ENCODE measurements at regions not wholly inside any gene's neighbourhood (a gene's known extent, or its start where the extent isn't known, plus 50 kb on each side); places are given as distances from the start of the nearest gene placed in this dataset.
"Not testable (repeated sequence)": the region's sequence is repeated elsewhere in the genome, so short reads cannot be mapped to it uniquely, and the experiment has no call there.

- no peak overlapping the region for H2AFZ ChIP-seq (ENCODE audit: low read length)
- peaks cover 3% of the 10 kb centered on the region for H3K23me2 ChIP-seq (ENCODE audit: insufficient read length, low read depth, low read length, poor library complexity, severe bottlenecking)
- no peak for TF ChIP-seq CTCF (conservative IDR thresholded peaks at IDR 0.05)
- H3K79me1 ChIP-seq (ENCODE audit: insufficient read depth, low read depth, low read length, poor library complexity, severe bottlenecking) = no peaks in the 10 kb centered on the region
- H4K20me1 ChIP-seq (ENCODE audit: control insufficient read depth, insufficient read depth, insufficient read length) = no peaks in the 10 kb centered on the region
- no peaks in the 10 kb centered on the region for H3K27me3 ChIP-seq (ENCODE audit: insufficient read depth, low read length)
- H3K56ac ChIP-seq (ENCODE audit: insufficient read length, low read depth, low read length) = no peak overlapping the region
- no peaks in the 10 kb centered on the region for H3K79me2 ChIP-seq (ENCODE audit: insufficient read depth, low read length)
- H3K9ac ChIP-seq (ENCODE audit: extremely low read depth, insufficient read length, low read length) = no peak overlapping the region
- H2BK20ac ChIP-seq (ENCODE audit: low read depth, low read length, poor library complexity, severe bottlenecking) = no peak overlapping the region
- WGBS (ENCODE audit: extremely low coverage, insufficient read length, low lambda C conversion rate) = no CpG with 5 or more reads among the region's 29 CpGs
- H3K18ac ChIP-seq (ENCODE audit: insufficient read length, low read depth, low read length) = no peak overlapping the region
- H3K27me3 Mint-ChIP-seq (ENCODE audit: low read depth) = no peaks in the 10 kb centered on the region
- no peak overlapping the region for H4K91ac ChIP-seq (ENCODE audit: insufficient read length, low read depth, low read length)
- H3K23ac ChIP-seq (ENCODE audit: insufficient read length, low read depth, low read length) = no peak overlapping the region
- H3K4me2 ChIP-seq (ENCODE audit: insufficient read depth, insufficient read length, low read length) = no peak overlapping the region
- no peak overlapping the region for H3K14ac ChIP-seq (ENCODE audit: insufficient read depth, low read length)
- H3K4me1 Mint-ChIP-seq = peaks cover 21 to 22% of the 10 kb centered on the region in 2 experiments
- no peaks in the 10 kb centered on the region; the same call in 1 of the 2 replicates for H3K4me1 ChIP-seq (ENCODE audit: insufficient read depth, low read length)
- no peak overlapping the region for H3K27ac ChIP-seq (ENCODE audit: insufficient read length, low read depth, low read length)
- H3K4ac ChIP-seq (ENCODE audit: low read depth, low read length) = no peak overlapping the region
- no peak overlapping the region for H3K27ac Mint-ChIP-seq
- H2BK12ac ChIP-seq (ENCODE audit: insufficient read length, low read depth, low read length) = no peak overlapping the region
- H2BK120ac ChIP-seq (ENCODE audit: low read depth, low read length, poor library complexity, severe bottlenecking) = no peak overlapping the region
- H3K4me3 Mint-ChIP-seq = no peak overlapping the region
- peaks cover 10 to 19% (median 11%) of the 10 kb centered on the region in 3 experiments for H3K36me3 Mint-ChIP-seq (ENCODE audit: insufficient read depth in 1 of 3, low read depth in 3 of 3)
- no peak overlapping the region for H2AK5ac ChIP-seq (ENCODE audit: insufficient read length, low read length)
- peaks cover 14 to 17% of the 10 kb centered on the region in 2 experiments; a peak in 4 of 5 replicates for H3K9me3 Mint-ChIP-seq
- no peak overlapping the region for H3T11ph ChIP-seq (ENCODE audit: low read length)
- H2BK15ac ChIP-seq (ENCODE audit: low read depth, low read length) = no peak overlapping the region
- no peaks in the 10 kb centered on the region for H3K9me3 ChIP-seq (ENCODE audit: control insufficient read depth, low read depth, low read length)
- DNase-seq = no peak
- no peak overlapping the region for H4K8ac ChIP-seq (replicated peaks; ENCODE audit: insufficient read length, low read depth, low read length)
- H4K5ac ChIP-seq (ENCODE audit: insufficient read length, low read depth, low read length) = no peak overlapping the region
- no peak overlapping the region for H2BK5ac ChIP-seq (ENCODE audit: insufficient read length, low read length)
Measured at GRCh38 chr2:77590298-77590917, 68.2 kb upstream of the LRRTM4 start.

- H2AK5ac ChIP-seq (ENCODE audit: insufficient read length, low read length); H2BK15ac ChIP-seq (ENCODE audit: low read depth, low read length); H3K9me3 ChIP-seq (ENCODE audit: control insufficient read depth, low read depth, low read length); H3K79me2 ChIP-seq (ENCODE audit: insufficient read depth, low read length); H3K79me1 ChIP-seq (ENCODE audit: insufficient read depth, low read depth, low read length, poor library complexity, severe bottlenecking); H2BK5ac ChIP-seq (ENCODE audit: insufficient read length, low read length); H4K91ac ChIP-seq (ENCODE audit: insufficient read length, low read depth, low read length); H3K4ac ChIP-seq (ENCODE audit: low read depth, low read length); H2BK120ac ChIP-seq (ENCODE audit: low read depth, low read length, poor library complexity, severe bottlenecking); H2BK20ac ChIP-seq (ENCODE audit: low read depth, low read length, poor library complexity, severe bottlenecking); H4K8ac ChIP-seq (replicated peaks; ENCODE audit: insufficient read length, low read depth, low read length); H3T11ph ChIP-seq (ENCODE audit: low read length); H3K27ac ChIP-seq (ENCODE audit: insufficient read length, low read depth, low read length); H3K27me3 ChIP-seq (ENCODE audit: insufficient read depth, low read length); H4K20me1 ChIP-seq (ENCODE audit: control insufficient read depth, insufficient read depth, insufficient read length); H3K23me2 ChIP-seq (ENCODE audit: insufficient read length, low read depth, low read length, poor library complexity, severe bottlenecking); H4K5ac ChIP-seq (ENCODE audit: insufficient read length, low read depth, low read length); H3K23ac ChIP-seq (ENCODE audit: insufficient read length, low read depth, low read length); H3K27me3 Mint-ChIP-seq (ENCODE audit: low read depth); H2AFZ ChIP-seq (ENCODE audit: low read length); H2BK12ac ChIP-seq (ENCODE audit: insufficient read length, low read depth, low read length); H3K56ac ChIP-seq (ENCODE audit: insufficient read length, low read depth, low read length); H3K4me1 ChIP-seq (ENCODE audit: insufficient read depth, low read length): not testable (repeated sequence)
- Histone ChIP-seq H3K18ac (ENCODE audit: insufficient read length, low read depth, low read length) (peak overlapping the region; percentile 56), H3K9ac (ENCODE audit: extremely low read depth, insufficient read length, low read length) (peak overlapping the region; percentile 54), H3K14ac (ENCODE audit: insufficient read depth, low read length) (peak overlapping the region; percentile 70), H3K4me2 (ENCODE audit: insufficient read depth, insufficient read length, low read length) (peak overlapping the region; percentile 37)
- H3K27ac Mint-ChIP-seq = peak overlapping the region in 2 of 3 experiments; percentile 95 to 99; a peak in 5 of 7 replicates
- H3K36me3 Mint-ChIP-seq (ENCODE audit: insufficient read depth in 1 of 3, low read depth in 3 of 3) = peaks cover 10 to 19% (median 11%) of the 10 kb centered on the region in 3 experiments
- WGBS (ENCODE audit: extremely low coverage, insufficient read length, low lambda C conversion rate) = no CpG with 5 or more reads among the region's 24 CpGs
- peaks cover 21 to 22% of the 10 kb centered on the region in 2 experiments for H3K4me1 Mint-ChIP-seq
- peaks cover 14 to 17% of the 10 kb centered on the region in 2 experiments; a peak in 4 of 5 replicates for H3K9me3 Mint-ChIP-seq
- peak overlapping the region; percentile 82 to 90 for H3K4me3 Mint-ChIP-seq
- DNase-seq = peak; percentile 62
Measured at GRCh38 chr2:77592955-77593354, 70.8 kb upstream of the LRRTM4 start.

All from H9 (cell line).